HepG2 (cell line): ENCODE measurements at regions not wholly inside any gene's neighbourhood (a gene's known extent, or its start where the extent isn't known, plus 50 kb on each side); places are given as distances from the start of the nearest gene placed in this dataset.

ENCODE experiments used
- ATAC-seq: fragments of 200-7000 bp; cut with Tn5 transposase; 3 replicates; pipeline ENCODE4 v1.9.1; 2020; ENCODE audit warnings: mild to moderate bottlenecking, moderate library complexity
- BruUV-seq: library from RNA; stranded (reverse); fragments of 400-500 nt; replicated peaks from 2 replicates; lab custom pipeline; 2021; lab: Mats Ljungman, UMichigan
- CTCF ChIA-PET: fragments of 300-600 bp; formaldehyde crosslinking; extraction: SDS; loops from one replicate; lab custom pipeline; 2021; ENCODE audit warnings: low total read pairs, inconsistent platforms, low intra/inter-chr PET ratio; lab: Yijun Ruan, JAX
- POLR2A ChIA-PET: fragments of 350-600 bp; sonication (Branson Sonifier 250); formaldehyde crosslinking; loops from one replicate; lab custom pipeline; 2020; ENCODE audit warnings: antibody characterized with exemption, inconsistent platforms; lab: Yijun Ruan, JAX
- DNase-seq: peaks from one replicate; pipeline ENCODE4 v3.0.0-alpha.2; 2015; ENCODE audit warnings: low spot score
- FAIRE-seq: peaks from 3 replicates; lab custom pipeline; 2011; peaks lifted over from hg19 to GRCh38; lab: Jason Lieb, UNC
- H2AFZ ChIP-seq: one replicate; pipeline ENCODE4 v1.6.1; 2011; ENCODE audit warnings: low read length, inconsistent platforms
- H3K27ac ChIP-seq: fragments of 300-600 bp; 3 replicates; pipeline ENCODE4 v1.8.0; 2011; ENCODE audit warnings: mixed run types, mild to moderate bottlenecking, mixed read lengths, low read length, inconsistent platforms; ENCODE audit not compliant: insufficient read depth; ENCODE audit errors: extremely low read length
- H3K27me3 ChIP-seq, 2 experiments: fragments of 200-600 bp in 1 of 2; 2 replicates in 1 of 2; 3 replicates in 1 of 2; pipeline versions ENCODE4 v1.6.0 to v1.8.0; 2011; ENCODE audit warnings: low read length in 2 of 2, mild to moderate bottlenecking in 2 of 2, moderate library complexity in 2 of 2, inconsistent platforms in 1 of 2; ENCODE audit not compliant: insufficient read depth in 2 of 2, control insufficient read depth in 1 of 2
- H3K36me3 ChIP-seq, 2 experiments: fragments of 200-600 bp in 1 of 2; replicated peaks in 1 of 2; 2 replicates in 1 of 2; 3 replicates in 1 of 2; pipeline versions ENCODE4 v1.5.1 to v1.8.0; 2011; ENCODE audit warnings: low read length in 2 of 2, inconsistent platforms in 1 of 2; ENCODE audit not compliant: insufficient read depth in 2 of 2, control insufficient read depth in 1 of 2
- H3K4me1 ChIP-seq: 2 replicates; pipeline ENCODE4 v1.5.1; 2012; ENCODE audit warnings: low read length, inconsistent platforms; ENCODE audit not compliant: insufficient read depth
- H3K4me2 ChIP-seq: 2 replicates; pipeline ENCODE4 v1.6.0; 2011; ENCODE audit warnings: low read depth, low read length, inconsistent platforms
- H3K4me3 ChIP-seq, 3 experiments: fragments of 200-600 bp in 1 of 3; sonication (generic), shearing (Covaris generic) in 1 of 3; replicated peaks in 1 of 3; 2 replicates each; pipeline ENCODE4 v1.5.1; 2011 to 2016; ENCODE audit warnings: low read length in 3 of 3, inconsistent platforms in 2 of 3, low read depth in 2 of 3, mild to moderate bottlenecking in 2 of 3, control low read depth in 1 of 3, mixed read lengths in 1 of 3; ENCODE audit not compliant: insufficient read depth in 1 of 3
- H3K79me2 ChIP-seq: one replicate; pipeline ENCODE4 v1.6.1; 2011; ENCODE audit warnings: low read length, inconsistent platforms; ENCODE audit not compliant: insufficient read depth
- H3K9ac ChIP-seq: 2 replicates; pipeline ENCODE4 v1.6.0; 2011; ENCODE audit warnings: mild to moderate bottlenecking, low read depth, low read length, inconsistent platforms; ENCODE audit not compliant: insufficient read depth
- H3K9me3 ChIP-seq: 2 replicates; pipeline ENCODE4 v1.5.1; 2012; ENCODE audit warnings: mild to moderate bottlenecking, low read length
- H4K20me1 ChIP-seq: 2 replicates; pipeline ENCODE4 v1.6.0; 2011; ENCODE audit warnings: inconsistent platforms, mild to moderate bottlenecking, low read length, moderate library complexity; ENCODE audit not compliant: insufficient read depth
- BCL6 ChIP-seq: IDR thresholded peaks from 2 replicates; pipeline ENCODE4 v1.6.1; 2016; ENCODE audit warnings: missing genetic modification reagents, missing compliant biosample characterization
- CBX2 ChIP-seq, 2 experiments: fragments of 200-600 bp in 1 of 2; sonication (generic); formaldehyde crosslinking in 1 of 2; IDR thresholded peaks; 2 replicates each; pipeline versions ENCODE4 v1.7.0 to v1.8.1; 2018 to 2022; ENCODE audit warnings: low read depth in 2 of 2, low read length in 1 of 2, mild to moderate bottlenecking in 1 of 2, missing genetic modification reagents in 1 of 2
- GFI1 ChIP-seq: sonication (generic); formaldehyde crosslinking; IDR thresholded peaks from 2 replicates; pipeline ENCODE4 v1.5.0; 2020; ENCODE audit warnings: missing genetic modification reagents, mild to moderate bottlenecking, borderline replicate concordance
- LCORL ChIP-seq, 2 experiments: fragments of 450-650 bp in 1 of 2; sonication (generic) in 1 of 2; formaldehyde crosslinking in 1 of 2; IDR thresholded peaks; 2 replicates each; pipeline versions ENCODE4 v1.5.0 to v1.6.1; 2017 to 2020; ENCODE audit warnings: antibody characterized with exemption in 1 of 2, missing genetic modification reagents in 1 of 2
- MED13 ChIP-seq: sonication (generic); formaldehyde crosslinking; IDR thresholded peaks from 2 replicates; pipeline ENCODE4 v1.5.0; 2020; ENCODE audit warnings: missing genetic modification reagents
- NKX3-1 ChIP-seq: sonication (generic); formaldehyde crosslinking; IDR thresholded peaks from 2 replicates; pipeline ENCODE4 v1.5.0; 2020; ENCODE audit warnings: missing genetic modification reagents
- NR3C1 ChIP-seq: sonication (generic); formaldehyde crosslinking; IDR thresholded peaks from 2 replicates; pipeline ENCODE4 v1.4.0; 2020; ENCODE audit warnings: missing genetic modification reagents
- PHF20 ChIP-seq: sonication (generic); formaldehyde crosslinking; IDR thresholded peaks from 2 replicates; pipeline ENCODE4 v1.5.0; 2020; ENCODE audit warnings: mild to moderate bottlenecking, missing genetic modification reagents
- PLRG1 ChIP-seq: fragments of 450-650 bp; conservative IDR thresholded peaks from 2 replicates; pipeline ENCODE4 v1.6.1; 2016
- SYNCRIP ChIP-seq: fragments of 200-400 bp; formaldehyde crosslinking; IDR thresholded peaks from 2 replicates; pipeline ENCODE4 v1.6.1; 2018; ENCODE audit warnings: mild to moderate bottlenecking, low read depth, low read length; ENCODE audit not compliant: insufficient read depth
- ZBTB14 ChIP-seq: sonication (generic); formaldehyde crosslinking; IDR thresholded peaks from 2 replicates; pipeline ENCODE4 v1.4.0; 2020; ENCODE audit warnings: missing genetic modification reagents
- ZNF589 ChIP-seq: sonication (generic); formaldehyde crosslinking; conservative IDR thresholded peaks from 2 replicates; pipeline ENCODE4 v1.8.0; 2022; ENCODE audit warnings: mild to moderate bottlenecking, moderate library complexity, missing genetic modification reagents
- in situ Hi-C: cut with HindIII; loops from 2 replicates; pipeline ENCODE4 v1.10.0; 2017; ENCODE audit warnings: low pct_unique_long_range_greater_than_20kb; ENCODE audit not compliant: extremely low pct_ligation_motif_present
- intact Hi-C: fragments of 100-400 bp; cut with micrococcal nuclease; formaldehyde crosslinking; loops from one replicate; pipeline ENCODE4 v1.10.0; 2022; ENCODE audit not compliant: unreplicated experiment
- TF ChIP-seq, protein P1 (sequence below): sonication (generic); formaldehyde crosslinking; IDR thresholded peaks from 2 replicates; pipeline ENCODE4 v1.4.0; 2020; ENCODE audit warnings: mild to moderate bottlenecking, missing genetic modification reagents

DNA sequence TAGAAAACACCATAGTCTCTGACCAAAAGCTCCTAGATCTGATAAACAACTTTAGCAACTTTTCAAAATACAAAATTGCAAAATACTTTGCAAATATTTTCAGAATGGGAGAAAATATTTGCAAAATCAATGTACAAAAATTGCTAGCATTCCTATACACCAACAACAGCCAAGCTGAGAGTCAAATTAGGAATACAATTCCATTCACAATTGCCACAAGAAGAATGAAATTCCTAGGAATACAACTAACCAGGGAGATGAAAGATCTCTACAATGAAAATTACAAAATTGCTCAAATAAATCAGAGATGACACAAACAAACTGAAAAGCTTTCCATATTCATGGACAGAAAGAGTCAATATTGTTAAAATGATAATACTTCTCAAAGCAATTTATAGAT, 327.0 kb upstream of the ZC3H15 start:
- BruUV-seq: no TSS peak
- Histone ChIP-seq H3K9ac (no peak overlapping the region), H3K9me3 (no peaks in the 10 kb centered on the region), H2AFZ (no peak overlapping the region), H3K27ac (no peak overlapping the region), H3K36me3 (no peaks in the 10 kb centered on the region), H4K20me1 (no peaks in the 10 kb centered on the region), H3K4me2 (no peak overlapping the region), H3K4me3 (no peak overlapping the region), H3K4me1 (no peaks in the 10 kb centered on the region), H3K27me3 (no peaks in the 10 kb centered on the region), H3K79me2 (no peaks in the 10 kb centered on the region)
- TF ChIP-seq, protein P1, sequence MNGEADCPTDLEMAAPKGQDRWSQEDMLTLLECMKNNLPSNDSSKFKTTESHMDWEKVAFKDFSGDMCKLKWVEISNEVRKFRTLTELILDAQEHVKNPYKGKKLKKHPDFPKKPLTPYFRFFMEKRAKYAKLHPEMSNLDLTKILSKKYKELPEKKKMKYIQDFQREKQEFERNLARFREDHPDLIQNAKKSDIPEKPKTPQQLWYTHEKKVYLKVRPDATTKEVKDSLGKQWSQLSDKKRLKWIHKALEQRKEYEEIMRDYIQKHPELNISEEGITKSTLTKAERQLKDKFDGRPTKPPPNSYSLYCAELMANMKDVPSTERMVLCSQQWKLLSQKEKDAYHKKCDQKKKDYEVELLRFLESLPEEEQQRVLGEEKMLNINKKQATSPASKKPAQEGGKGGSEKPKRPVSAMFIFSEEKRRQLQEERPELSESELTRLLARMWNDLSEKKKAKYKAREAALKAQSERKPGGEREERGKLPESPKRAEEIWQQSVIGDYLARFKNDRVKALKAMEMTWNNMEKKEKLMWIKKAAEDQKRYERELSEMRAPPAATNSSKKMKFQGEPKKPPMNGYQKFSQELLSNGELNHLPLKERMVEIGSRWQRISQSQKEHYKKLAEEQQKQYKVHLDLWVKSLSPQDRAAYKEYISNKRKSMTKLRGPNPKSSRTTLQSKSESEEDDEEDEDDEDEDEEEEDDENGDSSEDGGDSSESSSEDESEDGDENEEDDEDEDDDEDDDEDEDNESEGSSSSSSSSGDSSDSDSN (CRISPR knock-in tag): no peak
- TF ChIP-seq NR3C1 (CRISPR knock-in tag) (no peak), BCL6 (CRISPR knock-in tag) (no peak), CBX2 (IDR thresholded peaks at IDR 0.05; ENCODE audit: low read depth, low read length) (no peak), CBX2 (CRISPR knock-in tag; IDR thresholded peaks at IDR 0.05; ENCODE audit: low read depth) (no peak), NKX3-1 (CRISPR knock-in tag) (no peak), GFI1 (CRISPR knock-in tag) (no peak), LCORL (IDR thresholded peaks at IDR 0.05) (no peak), LCORL (CRISPR knock-in tag; IDR thresholded peaks at IDR 0.05) (no peak), SYNCRIP (no peak), ZNF589 (CRISPR knock-in tag) (no peak), ZBTB14 (CRISPR knock-in tag) (no peak), PHF20 (CRISPR knock-in tag) (no peak), PLRG1 (no peak), MED13 (CRISPR knock-in tag) (no peak)
- ATAC-seq (no peak), FAIRE-seq (no peak), DNase-seq (no peak)
- ChIA-PET POLR2A (no interaction called here), CTCF (no interaction called here)
- in situ Hi-C loops (no loop called here), intact Hi-C loops (no loop called here)
